Endothelial cell of umbilical vein (primary cell): ENCODE measurements at regions not wholly inside any gene's neighbourhood (a gene's known extent, or its start where the extent isn't known, plus 50 kb on each side); places are given as distances from the start of the nearest gene placed in this dataset.

Experiments used
- CTCF ChIP-seq, 2 donors: IDR thresholded peaks; 1 replicate in 1 of 2; 2 replicates in 1 of 2; pipeline ENCODE4 v1.5.1; 2011; ENCODE audit warnings: low read length in 2 of 2, mild to moderate bottlenecking in 2 of 2, moderate library complexity in 2 of 2, control low read depth in 1 of 2, inconsistent platforms in 1 of 2, low read depth in 1 of 2; ENCODE audit not compliant: insufficient read depth in 1 of 2; ENCODE audit errors: extremely low read depth in 1 of 2
- EZH2 ChIP-seq: IDR thresholded peaks from 2 replicates; pipeline ENCODE4 v1.6.1; 2012; ENCODE audit warnings: borderline replicate concordance, low read depth, mild to moderate bottlenecking, moderate library complexity, low read length, inconsistent platforms; ENCODE audit not compliant: severe bottlenecking
- POLR2A ChIP-seq: IDR thresholded peaks from 2 replicates; pipeline ENCODE4 v1.6.1; 2012; ENCODE audit warnings: low read depth, mild to moderate bottlenecking, control low read depth, low read length
- POLR2AphosphoS5 ChIP-seq: IDR thresholded peaks from 2 replicates; pipeline ENCODE4 v1.6.1; 2012; ENCODE audit warnings: low read depth, mild to moderate bottlenecking, control low read depth, low read length, moderate library complexity; ENCODE audit not compliant: insufficient read depth

DNA sequence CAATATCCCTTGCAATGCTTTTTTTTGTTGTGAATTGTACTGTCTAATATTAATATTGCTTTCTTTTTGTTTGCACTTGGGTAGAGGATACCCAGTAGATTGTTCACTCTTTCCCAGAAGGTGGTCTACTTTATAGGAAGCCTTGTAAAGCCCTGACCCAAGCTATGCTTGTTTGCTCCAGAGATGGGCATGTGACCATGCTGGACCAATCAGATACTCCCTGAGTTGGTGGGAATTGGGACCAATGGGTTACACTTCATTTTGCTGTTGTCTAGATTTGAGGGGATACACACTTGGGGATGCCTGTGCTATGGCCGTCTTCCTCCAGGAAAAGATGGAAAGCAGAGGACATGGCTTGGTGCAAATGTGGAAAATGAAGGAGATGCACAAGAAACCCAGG is 314.3 kb downstream of the DYSF start:
- TF ChIP-seq CTCF (IDR thresholded peaks at IDR 0.05; ENCODE audit: extremely low read depth in 1 of 2, insufficient read depth in 1 of 2, low read depth in 1 of 2, low read length in 2 of 2) (no peak), EZH2 (no peak), POLR2A (no peak), POLR2AphosphoS5 (no peak)
